GM21447 (cell line): ENCODE measurements at regions not wholly inside any gene's neighbourhood (a gene's known extent, or its start where the extent isn't known, plus 50 kb on each side); places are given as distances from the start of the nearest gene placed in this dataset.
"Not testable (repeated sequence)": the region's sequence is repeated elsewhere in the genome, so short reads cannot be mapped to it uniquely, and the experiment has no call there.

Experiments used
- ATAC-seq: cut with Tn5 transposase; IDR thresholded peaks from one replicate; pipeline ENCODE4 v1.9.1; 2021; ENCODE audit not compliant: unreplicated experiment

DNA sequence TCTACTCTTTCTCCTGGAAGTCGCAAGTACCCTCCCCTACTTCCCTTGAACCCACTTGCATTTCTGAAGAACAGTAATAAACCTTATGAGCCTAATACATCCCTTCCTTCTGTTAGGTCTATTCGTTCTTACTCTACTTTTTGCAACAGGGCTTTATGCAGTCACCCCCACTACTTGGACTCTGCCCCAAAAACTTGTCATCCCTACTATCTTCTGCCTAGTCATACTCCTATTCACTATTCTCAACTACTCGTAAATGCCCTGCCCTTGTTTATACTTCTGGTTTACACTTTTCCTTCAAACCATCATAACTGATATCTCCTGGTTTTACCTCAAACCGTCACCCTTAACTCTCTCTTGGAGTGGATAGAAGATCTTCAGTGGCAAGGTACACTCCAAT, 55.2 kb upstream of the SLIT2 start:
- no peak for ATAC-seq

DNA sequence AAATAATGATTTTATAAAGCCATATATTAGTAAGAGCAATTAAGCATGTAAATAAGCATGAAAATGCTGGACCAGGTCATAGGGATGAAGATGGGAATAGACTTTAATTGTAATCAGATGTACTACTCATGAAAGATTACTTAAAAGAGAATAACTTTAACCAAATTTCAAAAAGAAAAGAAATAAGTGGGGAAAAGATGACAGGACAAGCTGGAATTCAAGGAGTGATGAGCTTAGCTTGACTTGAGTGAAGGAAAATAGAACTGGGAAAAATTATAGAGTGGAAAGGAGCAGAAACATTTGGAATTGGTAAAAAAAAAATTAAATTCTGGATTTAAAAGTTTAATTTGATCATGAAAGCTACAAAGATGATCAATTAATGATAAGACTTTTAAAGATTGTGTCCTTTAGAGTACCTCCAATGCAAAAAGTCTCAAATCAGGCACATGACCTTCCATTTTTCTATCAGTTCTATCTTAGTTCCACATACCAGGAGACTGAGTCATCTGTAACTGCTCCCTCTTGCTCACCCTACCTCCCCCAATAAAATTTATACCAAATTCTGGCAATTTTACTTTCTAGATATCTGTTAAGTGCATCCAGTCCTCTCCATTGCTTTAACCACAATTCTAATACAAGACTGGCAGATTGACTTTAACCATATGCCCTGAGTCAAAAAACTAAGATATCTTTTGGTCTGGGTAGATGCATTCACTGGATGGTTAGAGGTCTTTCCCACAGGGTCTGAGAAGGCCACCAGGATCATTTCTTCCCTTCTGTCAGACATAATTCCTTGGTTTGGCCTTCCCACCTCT, 56.4 kb upstream of the SLIT2 start:
- no peak for ATAC-seq

DNA sequence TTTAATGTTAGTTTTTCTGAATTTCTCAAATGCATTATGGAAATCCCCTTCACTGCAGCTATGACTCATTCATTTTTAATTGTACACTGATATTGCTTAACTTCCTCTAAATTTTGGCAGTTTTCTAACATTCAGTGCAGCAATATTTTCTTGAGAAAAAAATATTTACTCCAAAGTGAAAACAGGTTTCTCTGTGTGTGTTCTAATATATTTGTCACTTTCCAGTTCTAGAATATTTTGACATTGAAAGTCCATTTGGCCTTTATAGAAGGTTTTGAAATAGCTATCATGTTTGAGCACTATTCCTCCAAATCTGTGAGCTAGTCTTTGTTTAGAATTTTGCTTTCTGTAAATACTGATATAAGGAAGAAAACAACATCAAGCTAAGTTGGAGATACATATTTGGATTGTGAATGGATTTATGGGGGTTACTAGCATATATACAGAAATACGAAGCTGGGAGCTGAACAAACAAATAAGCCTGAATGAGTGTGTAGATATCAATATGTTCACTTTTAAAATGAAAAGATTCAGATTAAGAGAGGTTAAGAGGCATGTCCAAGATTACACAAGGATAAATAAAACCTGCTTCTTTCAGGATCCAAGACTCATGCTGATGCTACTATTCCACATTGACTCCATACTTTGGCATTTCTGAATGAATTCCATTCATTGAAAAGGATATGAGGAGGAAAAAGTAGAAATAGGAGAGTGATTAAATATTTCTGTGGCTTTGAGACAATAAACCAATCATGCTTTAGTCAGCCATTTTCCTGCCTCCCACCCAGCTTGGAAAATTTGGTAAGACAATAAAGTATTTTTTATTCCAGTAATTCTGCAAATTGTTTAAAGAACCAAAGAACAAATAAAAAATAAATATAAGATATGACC, 57.3 kb upstream of the SLIT2 start:
- no peak for ATAC-seq

DNA sequence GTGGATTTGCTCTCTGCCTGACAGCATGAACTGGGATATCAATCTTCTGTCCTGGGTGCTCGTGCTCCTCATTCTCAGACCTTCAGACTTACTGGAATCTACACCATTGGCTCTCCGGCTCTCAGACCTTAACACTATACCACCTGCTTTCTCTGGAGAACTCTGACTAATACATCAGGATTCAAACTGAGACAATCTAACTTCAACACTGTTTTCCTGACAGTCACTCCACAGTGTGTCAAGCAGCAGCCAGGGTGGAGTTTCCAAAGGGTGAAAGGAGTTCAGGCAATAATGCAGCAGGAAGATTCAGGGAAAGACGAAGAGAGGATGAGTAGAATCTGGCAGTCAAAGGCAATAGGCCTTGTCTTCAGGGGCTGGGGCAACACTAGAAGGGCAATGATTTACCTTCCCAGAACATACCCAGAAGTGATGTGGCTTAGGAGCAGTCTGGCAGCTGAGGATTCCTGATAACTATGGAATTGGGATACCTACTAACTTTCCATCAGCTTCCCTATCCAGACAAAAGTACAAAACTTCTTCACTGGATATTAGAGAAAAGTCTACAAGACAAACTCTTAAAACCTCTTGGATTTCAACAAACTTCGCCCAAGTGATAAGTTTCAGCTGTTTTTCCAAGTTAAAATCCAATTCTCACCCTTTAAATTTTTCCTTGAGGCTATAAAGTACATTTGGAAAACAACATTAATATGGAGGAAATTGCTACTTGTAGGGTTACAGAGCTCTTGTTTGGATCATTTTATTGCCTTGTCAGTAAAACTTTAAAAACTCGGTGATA, 58.4 kb upstream of the SLIT2 start:
- ATAC-seq: no peak

DNA sequence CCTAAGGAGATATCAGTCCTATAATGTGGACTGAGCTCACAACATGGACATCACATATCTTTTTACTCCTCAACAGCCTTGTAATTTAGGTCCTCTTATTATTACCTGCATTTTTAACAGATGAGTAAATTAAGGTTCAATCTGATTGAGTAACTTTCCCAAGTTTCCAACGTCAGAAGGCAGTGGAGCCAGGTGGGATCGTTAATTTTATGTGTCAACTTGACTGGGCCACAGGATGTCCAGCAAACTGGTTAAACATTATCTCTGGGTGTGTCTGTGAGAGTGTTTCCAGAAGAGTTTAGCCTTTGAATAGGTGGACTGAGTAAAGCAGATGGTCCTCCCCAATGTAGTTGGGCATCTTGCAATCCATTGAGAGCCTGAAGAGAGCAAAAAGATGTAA, 59.0 kb upstream of the SLIT2 start:
- ATAC-seq: no peak

DNA sequence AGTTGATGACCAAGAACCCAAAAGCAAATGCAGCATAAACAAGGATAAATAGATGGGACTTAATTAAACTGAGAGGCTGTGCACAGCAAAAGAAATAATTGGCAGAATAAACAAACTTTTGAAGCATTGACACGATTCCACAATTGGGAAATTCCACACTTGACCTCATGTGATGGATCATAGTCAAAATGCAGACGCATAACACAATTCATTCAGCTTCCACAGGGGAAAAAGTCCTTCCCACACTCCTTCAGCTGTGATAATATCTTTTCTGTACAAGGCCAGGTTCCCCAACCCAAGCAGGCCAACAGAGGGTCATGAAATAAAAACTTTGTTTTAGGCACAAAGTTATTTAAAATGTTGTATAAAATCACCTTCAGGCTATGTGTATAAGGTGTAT, 66.6 kb upstream of the SLIT2 start:
- ATAC-seq: no peak

DNA sequence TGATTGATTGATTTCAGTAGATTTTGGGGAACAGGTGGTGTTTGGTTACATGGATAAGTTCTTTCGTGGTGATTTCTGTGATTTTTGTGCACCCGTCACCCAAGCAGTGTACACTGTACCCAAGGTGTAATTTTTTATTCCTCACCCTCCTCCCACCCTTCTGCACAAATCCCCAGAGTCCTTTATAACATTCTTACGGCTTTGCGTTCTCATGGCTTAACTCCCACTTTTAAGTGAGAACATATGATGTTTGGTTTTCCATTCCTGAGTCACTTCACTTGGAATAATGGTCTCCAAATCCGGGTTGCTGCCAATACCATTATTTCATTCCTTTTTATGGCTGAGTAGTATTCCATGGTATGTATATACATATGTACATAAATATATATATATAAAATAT, 68.6 kb upstream of the SLIT2 start:
- ATAC-seq: not testable (repeated sequence)

DNA sequence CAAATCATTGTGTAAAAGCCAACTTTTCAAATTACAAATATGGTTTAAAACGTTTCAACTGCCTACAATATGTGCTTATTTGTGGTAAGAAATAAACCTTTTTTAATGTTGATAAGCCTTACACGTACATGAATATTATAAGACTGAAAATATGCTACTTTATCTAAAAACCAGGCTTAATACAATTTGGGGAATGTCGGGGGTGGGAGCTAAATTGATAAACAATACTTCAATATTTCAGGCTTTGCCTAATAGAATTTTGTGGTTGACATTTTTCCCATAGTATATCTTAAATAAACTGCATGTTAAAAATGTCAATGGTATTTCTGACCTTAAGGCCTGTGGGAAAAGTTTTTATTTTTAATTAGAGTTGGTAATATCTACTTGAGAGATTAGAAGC, 69.8 kb upstream of the SLIT2 start:
- ATAC-seq: no peak

DNA sequence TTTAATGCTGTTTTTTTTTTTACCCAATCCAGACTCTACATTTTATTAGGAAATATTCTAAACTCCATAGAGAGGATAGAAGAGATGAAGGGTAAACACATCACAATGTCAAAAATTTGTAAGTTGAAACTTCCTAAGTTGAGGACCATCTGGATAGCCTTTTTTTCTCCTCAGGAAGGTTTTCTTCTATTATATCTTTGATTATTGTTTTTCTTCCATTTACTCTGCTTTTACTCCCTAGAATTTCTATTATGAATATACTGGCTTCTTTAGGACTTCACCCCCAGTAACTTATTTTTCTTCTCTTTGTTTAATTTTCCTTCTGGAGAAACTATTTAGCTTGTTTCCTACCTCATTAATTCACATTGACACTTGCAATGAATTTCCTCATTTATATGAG, 71.2 kb upstream of the SLIT2 start:
- no peak for ATAC-seq

DNA sequence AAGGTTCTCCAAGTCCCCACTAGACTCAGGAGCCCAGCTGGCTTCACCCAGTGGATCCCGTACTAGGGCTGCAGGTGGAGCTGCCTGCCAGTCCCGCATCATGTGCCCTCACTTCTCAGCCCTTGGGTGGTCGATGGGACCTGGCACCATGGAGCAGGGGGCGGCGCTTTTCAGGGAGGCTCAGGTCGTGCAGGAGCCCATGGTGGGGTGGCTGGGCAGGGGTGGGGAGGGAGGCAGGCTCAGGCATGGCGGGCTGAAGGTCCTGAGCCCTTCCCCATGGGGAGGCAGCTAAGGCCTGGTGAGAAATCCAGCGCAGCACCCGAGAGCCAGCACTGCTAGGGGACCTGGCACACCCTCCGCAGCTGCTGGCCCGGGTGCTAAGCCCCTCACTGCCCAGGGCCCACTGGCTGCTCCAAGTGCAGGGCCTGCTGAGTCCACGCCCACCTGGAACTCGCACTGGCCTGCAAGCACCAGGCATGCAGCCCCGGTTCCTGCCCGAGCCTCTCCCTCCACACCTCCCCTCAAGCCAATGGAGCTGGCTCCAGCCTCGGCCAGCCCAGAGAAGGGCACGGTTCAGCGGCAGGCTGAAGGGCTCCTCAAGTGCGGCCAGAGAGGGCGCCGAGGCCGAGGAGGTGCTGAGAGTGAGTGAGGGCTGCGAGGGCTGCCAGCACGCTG, 72.7 kb upstream of the SLIT2 start:
- ATAC-seq: no peak

DNA sequence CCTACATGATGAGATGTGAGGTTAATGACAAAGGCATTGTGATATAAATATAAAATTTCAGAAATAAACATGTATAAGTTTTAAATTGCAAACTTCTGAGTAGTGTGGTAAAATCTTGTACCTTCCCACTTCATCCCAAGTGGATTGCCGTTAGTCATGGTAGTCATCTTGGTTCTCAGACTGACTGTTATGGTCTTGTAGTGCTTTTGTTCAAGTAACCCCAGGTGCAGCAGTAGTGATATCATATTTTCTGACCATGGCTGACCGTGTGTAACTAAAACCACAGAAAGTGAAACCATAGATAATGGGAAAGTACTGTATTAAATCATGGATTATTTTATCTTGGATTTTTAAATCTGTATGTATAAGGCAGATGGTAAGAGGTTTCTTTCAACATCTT, 74.8 kb upstream of the SLIT2 start:
- no peak for ATAC-seq

DNA sequence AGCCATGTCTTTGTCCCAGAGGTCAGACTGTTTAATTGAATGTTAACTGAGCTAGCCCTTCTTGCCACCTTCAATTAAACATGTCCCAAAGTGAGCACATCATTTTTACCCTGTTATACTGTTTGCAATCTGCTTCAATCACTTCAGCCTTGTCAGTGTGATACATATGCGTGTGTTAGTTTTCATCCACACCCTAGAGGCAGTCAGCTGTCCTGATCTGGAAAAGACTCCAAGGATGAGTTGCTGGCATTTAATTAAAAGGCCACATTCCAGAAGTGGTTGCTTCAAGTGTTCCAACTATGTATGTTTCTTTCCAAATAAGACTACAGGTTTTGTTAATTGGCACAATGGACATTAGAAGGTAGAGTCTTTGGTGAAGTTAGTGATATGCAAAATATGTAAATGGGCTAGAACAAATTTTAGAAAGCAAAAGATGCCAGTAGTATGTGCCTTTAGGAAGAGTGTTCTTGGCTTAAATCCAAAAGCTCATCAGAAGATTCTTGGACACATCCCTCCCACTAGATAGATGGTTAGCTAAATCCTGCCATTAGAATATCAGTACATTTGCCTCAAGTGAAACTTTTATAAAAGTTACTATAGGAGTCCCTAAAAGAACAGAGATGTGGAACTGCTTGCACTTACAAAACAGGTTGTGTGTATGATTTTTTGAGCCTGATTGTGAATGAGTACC, 79.5 kb upstream of the SLIT2 start:
- ATAC-seq: no peak

DNA sequence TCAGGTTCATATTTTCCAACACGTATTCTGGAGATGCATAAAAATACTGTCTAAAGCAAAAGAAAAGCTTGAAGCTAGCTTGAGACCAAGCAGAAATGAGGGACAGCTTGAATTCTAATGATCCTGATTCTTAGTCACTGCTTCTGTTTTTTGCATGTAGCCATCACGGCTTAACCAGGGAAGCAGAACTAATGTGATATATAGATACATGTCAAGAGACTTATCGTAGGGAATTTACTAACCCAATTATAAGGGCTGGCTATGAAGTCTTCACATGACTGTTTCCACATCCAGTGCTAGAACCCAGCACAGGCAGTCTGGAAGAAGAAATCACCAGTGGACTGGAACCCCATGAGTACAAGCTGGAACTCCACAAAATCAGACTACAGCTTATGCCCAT, 85.2 kb upstream of the SLIT2 start:
- ATAC-seq: no peak

DNA sequence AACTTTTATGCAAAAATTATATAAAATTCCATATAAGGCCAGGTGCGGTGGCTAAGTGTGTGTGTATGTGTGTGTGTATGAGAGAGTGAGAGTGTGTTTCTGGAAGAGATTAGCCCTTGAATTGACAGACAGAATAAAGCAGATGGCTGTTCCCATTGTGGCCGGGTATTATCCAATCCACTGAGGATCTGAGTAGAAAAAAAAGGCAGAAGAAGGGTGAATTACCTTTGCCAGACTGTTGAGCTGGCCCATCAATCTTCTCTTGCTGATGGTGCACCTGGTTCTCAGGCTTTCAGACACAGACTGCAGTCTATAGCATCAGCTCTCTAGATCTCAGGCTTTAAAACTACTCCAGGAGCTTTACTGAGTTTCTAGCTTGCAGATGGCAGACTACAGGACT, 92.2 kb upstream of the SLIT2 start:
- no peak for ATAC-seq

DNA sequence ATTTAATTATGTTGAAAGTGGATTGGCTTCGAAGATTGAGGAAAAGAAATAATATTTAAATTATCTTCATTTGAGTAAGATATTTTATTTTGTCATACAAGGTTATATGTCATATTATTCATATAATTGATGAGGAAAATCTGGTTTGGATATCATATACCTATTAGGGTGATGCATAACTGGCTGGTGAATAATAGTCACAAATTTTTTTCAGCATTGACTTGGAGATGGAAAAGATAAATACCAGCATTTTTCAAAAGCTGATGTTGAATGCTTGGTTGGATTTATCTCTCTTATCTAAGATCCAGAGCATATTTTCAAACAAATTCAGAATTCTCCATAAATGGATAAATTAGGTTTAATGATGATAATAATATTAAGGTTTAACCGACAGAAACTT, 93.5 kb upstream of the SLIT2 start:
- ATAC-seq: no peak

DNA sequence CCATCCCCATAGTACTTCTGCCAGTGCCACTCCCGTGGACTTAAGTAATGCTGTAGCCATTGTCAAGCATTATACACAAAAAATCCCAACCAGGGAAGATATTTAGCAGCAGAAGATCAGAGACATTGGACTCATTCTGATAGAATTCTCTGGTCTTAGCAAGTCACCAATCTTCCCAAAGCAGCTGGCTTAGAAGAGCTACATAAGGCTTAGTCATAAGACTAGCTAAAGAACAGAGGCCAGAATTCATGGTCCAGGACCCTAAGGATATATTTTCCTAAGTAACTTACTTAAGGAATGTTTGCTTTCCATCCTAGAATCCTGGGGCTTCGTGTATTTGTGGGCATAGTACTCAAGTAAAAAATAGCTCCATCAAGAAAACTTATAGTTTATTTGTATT, 100.3 kb upstream of the SLIT2 start:
- ATAC-seq: no peak

DNA sequence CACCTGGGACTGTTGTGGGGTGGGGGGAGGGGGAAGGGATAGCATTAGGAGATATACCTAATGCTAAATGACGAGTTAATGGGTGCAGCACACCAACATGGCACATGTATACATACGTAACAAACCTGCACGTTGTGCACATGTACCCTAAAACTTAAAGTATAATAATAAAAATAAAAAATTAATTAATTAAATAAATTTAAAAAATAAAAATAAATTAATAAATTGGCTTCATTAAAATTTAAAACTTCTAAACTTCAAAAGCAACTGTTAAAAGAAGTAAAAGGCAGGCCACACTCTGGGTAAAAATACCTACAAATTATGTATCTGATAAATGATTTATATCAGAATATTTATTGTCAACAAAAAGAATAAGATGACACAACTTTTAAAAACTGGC, 102.6 kb upstream of the SLIT2 start:
- not testable (repeated sequence) for ATAC-seq

DNA sequence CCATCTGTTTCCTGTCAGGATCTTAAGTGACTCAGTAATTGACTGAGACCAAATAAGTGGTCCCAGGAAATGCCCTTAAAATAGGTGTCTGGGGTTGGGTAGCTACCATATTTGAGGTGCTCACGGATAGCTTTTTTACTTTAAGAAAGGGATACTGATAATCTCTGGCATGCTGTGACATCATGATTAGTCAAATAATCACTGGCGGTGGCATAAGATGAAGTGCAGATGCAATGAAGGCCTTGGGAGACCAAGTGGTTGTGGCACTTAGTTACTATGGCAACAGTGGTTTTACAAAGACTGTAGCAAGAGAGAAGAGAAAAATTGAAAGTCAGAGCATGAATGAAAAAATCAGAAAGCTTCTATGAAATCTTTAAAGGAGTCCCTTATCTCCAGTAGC, 114.5 kb upstream of the SLIT2 start:
- ATAC-seq: no peak

DNA sequence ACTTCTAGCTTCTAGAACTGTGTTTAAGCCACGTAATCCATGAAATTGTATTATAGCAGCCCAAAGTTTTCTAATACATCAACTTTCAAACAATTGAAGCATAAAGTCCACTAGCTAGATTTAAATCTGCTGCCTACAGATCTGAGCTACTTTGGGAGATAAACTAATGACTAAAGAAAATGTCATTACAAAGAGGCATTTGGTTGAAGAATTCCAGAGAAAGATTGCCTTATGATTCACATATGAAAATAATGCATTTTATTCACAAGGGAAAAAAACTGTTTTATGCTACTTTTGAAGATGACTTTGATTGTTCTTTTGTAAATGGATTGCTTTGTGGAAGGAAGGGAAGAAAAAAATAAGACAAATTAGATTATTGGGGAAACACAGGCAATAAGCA, 124.1 kb upstream of the SLIT2 start:
- ATAC-seq: no peak

DNA sequence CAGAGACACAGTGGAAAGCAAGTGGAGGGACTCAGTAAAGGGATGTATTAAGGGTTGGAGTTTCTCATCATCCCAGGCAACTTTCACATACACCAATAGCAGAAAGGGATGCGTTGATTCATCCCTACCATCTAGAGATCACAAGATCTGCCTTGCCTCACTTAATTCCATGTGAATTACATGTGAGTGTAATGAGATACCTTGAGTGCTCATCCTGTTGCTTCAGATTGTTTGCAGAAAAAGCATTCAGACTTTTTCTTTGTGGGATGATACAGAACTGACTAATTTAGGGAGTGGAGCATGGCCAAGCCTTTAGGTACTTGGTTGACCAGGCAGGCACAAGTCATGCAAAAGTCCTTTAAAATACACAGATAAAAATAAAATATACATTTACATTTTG, 124.8 kb upstream of the SLIT2 start:
- ATAC-seq: no peak
